Ascending aorta (tissue), 2 donors: ENCODE measurements at regions not wholly inside any gene's neighbourhood (a gene's known extent, or its start where the extent isn't known, plus 50 kb on each side); places are given as distances from the start of the nearest gene placed in this dataset.

Experiments used
- DNase-seq, 2 donors: peaks; one replicate each; pipeline ENCODE4 v3.0.0-alpha.2; 2019; ENCODE audit warnings: low spot score in 2 of 2
- H3K27ac ChIP-seq, 2 donors: fragments of 200-600 bp; sonication (generic); one replicate each; pipeline ENCODE4 v1.5.1; 2016 to 2017; ENCODE audit warnings: mild to moderate bottlenecking in 1 of 2
- H3K27me3 ChIP-seq: fragments of 200-600 bp; sonication (generic); one replicate; pipeline ENCODE4 v1.5.1; 2017
- H3K36me3 ChIP-seq, 2 donors: fragments of 200-600 bp; sonication (generic); one replicate each; pipeline ENCODE4 v1.5.1; 2016
- H3K4me1 ChIP-seq, 2 donors: fragments of 200-600 bp; sonication (generic); one replicate each; pipeline ENCODE4 v1.5.1; 2016 to 2017; ENCODE audit warnings: mild to moderate bottlenecking in 1 of 2
- H3K4me3 ChIP-seq, 2 donors: fragments of 200-600 bp; sonication (generic); one replicate each; pipeline ENCODE4 v1.5.1; 2016 to 2017; ENCODE audit warnings: mild to moderate bottlenecking in 1 of 2
- H3K9me3 ChIP-seq, 2 donors: fragments of 200-600 bp; sonication (generic); one replicate each; pipeline ENCODE4 v1.5.1; 2016
- intact Hi-C: fragments of 100-400 bp; cut with DNase I; formaldehyde crosslinking; loops from one replicate; pipeline ENCODE4 v1.15.1; 2023
- TF ChIP-seq, protein P1 (sequence below), 3 experiments: fragments of 200-600 bp in 2 of 3; fragments of 450-650 bp in 1 of 3; sonication (generic) in 2 of 3; IDR thresholded peaks; one replicate each; pipeline ENCODE4 v1.5.1; 2016 to 2019; ENCODE audit warnings: antibody characterized with exemption in 3 of 3, mild to moderate bottlenecking in 1 of 3, moderate library complexity in 1 of 3

- no peak overlapping the region for H3K4me3 ChIP-seq
- TF ChIP-seq, protein P1, sequence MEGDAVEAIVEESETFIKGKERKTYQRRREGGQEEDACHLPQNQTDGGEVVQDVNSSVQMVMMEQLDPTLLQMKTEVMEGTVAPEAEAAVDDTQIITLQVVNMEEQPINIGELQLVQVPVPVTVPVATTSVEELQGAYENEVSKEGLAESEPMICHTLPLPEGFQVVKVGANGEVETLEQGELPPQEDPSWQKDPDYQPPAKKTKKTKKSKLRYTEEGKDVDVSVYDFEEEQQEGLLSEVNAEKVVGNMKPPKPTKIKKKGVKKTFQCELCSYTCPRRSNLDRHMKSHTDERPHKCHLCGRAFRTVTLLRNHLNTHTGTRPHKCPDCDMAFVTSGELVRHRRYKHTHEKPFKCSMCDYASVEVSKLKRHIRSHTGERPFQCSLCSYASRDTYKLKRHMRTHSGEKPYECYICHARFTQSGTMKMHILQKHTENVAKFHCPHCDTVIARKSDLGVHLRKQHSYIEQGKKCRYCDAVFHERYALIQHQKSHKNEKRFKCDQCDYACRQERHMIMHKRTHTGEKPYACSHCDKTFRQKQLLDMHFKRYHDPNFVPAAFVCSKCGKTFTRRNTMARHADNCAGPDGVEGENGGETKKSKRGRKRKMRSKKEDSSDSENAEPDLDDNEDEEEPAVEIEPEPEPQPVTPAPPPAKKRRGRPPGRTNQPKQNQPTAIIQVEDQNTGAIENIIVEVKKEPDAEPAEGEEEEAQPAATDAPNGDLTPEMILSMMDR (IDR thresholded peaks at IDR 0.05): no peak
- no peaks in the 10 kb centered on the region for H3K27me3 ChIP-seq
- intact Hi-C loops: no loop called here
- H3K9me3 ChIP-seq: no peaks in the 10 kb centered on the region
- no peaks in the 10 kb centered on the region for H3K4me1 ChIP-seq
- no peaks in the 10 kb centered on the region for H3K36me3 ChIP-seq
- H3K27ac ChIP-seq: no peak overlapping the region
- DNase-seq: no peak
Measured at GRCh38 chr13:60260440-60260839, 96.7 kb upstream of the DIAPH3 start.

DNA sequence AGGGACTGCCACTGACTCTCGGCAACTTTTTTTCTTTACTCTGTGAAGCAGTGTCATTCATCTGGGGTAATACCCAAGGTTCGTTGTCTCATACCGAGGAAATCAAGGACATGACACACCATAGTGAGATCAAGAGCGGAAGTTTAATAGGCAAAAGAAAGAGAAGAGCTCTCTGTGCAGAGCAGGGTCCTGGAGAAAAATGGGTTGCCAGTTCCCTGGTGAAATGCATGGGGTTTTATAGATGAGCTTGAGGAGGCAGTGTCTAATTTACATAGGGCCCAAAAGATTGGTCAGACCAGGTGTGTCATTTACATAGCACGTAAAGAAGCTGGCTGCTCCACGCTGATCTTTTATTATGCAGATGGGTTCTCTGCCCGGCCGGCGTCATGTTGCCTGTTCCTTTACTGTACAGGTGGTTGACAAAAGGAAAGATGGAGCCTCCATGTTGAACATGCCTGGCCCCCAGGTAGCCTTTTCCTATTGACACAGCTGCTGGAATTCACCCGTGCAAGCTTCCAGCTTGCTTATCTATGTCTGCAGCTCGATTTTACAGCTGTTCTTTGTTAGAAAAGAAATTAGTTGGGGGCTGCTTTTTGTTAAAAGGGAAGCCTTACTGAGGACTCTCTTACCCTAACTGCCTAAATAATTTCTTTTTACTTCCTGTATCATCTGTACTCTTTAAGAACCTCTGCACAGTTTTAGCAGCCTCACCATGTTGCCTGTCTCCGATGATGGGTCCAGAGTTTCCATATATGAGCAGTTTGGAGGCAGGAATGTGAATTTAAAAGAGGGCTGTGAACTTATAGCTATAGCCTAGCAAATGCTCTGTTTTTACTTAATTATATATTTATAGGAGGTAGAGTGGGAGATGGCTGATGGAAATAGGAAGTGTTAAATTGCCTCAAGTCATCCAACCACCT lies 98.0 kb upstream of the DIAPH3 start:
- Histone ChIP-seq H3K27ac (no peak overlapping the region), H3K27me3 (no peaks in the 10 kb centered on the region), H3K36me3 (no peaks in the 10 kb centered on the region), H3K4me1 (no peaks in the 10 kb centered on the region), H3K4me3 (no peak overlapping the region), H3K9me3 (no peaks in the 10 kb centered on the region)
- TF ChIP-seq, protein P1 (IDR thresholded peaks at IDR 0.05): no peak
- intact Hi-C loops: no loop called here
- no peak for DNase-seq

- intact Hi-C loops: no loop called here
- TF ChIP-seq, protein P1 (IDR thresholded peaks at IDR 0.05): no peak
- H3K9me3 ChIP-seq: no peaks in the 10 kb centered on the region
- H3K4me3 ChIP-seq: no peak overlapping the region
- H3K4me1 ChIP-seq: no peaks in the 10 kb centered on the region
- no peak for DNase-seq
- no peaks in the 10 kb centered on the region for H3K27me3 ChIP-seq
- H3K27ac ChIP-seq: no peak overlapping the region
- H3K36me3 ChIP-seq: no peaks in the 10 kb centered on the region
Measured at GRCh38 chr13:60265566-60265965, 101.8 kb upstream of the DIAPH3 start.

- TF ChIP-seq, protein P1 (IDR thresholded peaks at IDR 0.05): no peak
- Histone ChIP-seq H3K27ac (no peak overlapping the region), H3K4me1 (no peaks in the 10 kb centered on the region), H3K36me3 (no peaks in the 10 kb centered on the region), H3K27me3 (no peaks in the 10 kb centered on the region), H3K4me3 (peak overlapping the region; percentile 30 to 59), H3K9me3 (no peaks in the 10 kb centered on the region)
- DNase-seq: no peak
- intact Hi-C loops: no loop called here
Measured at GRCh38 chr13:60267498-60268202, 103.9 kb upstream of the DIAPH3 start.

- Histone ChIP-seq H3K36me3 (no peaks in the 10 kb centered on the region), H3K4me3 (peak overlapping the region; percentile 30 to 59), H3K9me3 (no peaks in the 10 kb centered on the region), H3K27ac (no peak overlapping the region), H3K4me1 (no peaks in the 10 kb centered on the region), H3K27me3 (no peaks in the 10 kb centered on the region)
- TF ChIP-seq, protein P1 (IDR thresholded peaks at IDR 0.05): no peak
- intact Hi-C loops: no loop called here
- no peak for DNase-seq
Measured at GRCh38 chr13:60268203-60268555, 104.5 kb upstream of the DIAPH3 start.
